Astrocyte (in vitro differentiated cells and primary cell): ENCODE measurements at regions not wholly inside any gene's neighbourhood (a gene's known extent, or its start where the extent isn't known, plus 50 kb on each side); places are given as distances from the start of the nearest gene placed in this dataset.

Experiments used
- DNase-seq: peaks from one replicate; pipeline ENCODE4 v3.0.0-alpha.2; 2010; ENCODE audit warnings: low read depth
- FAIRE-seq: peaks from 2 replicates; lab custom pipeline; 2011; peaks lifted over from hg19 to GRCh38; lab: Jason Lieb, UNC
- H2AFZ ChIP-seq: 2 replicates; pipeline ENCODE4 v1.6.0; 2012; ENCODE audit warnings: low read depth, low read length, inconsistent platforms
- H3K27ac ChIP-seq: 2 replicates; pipeline ENCODE4 v1.5.1; 2011; ENCODE audit warnings: low read depth, low read length, inconsistent platforms
- H3K27me3 ChIP-seq: 2 replicates; pipeline ENCODE4 v1.6.0; 2011; ENCODE audit warnings: low read length, inconsistent platforms; ENCODE audit not compliant: insufficient read depth
- H3K36me3 ChIP-seq: 2 replicates; pipeline ENCODE4 v1.5.1; 2011; ENCODE audit warnings: low read length, inconsistent platforms; ENCODE audit not compliant: insufficient read depth
- H3K4me1 ChIP-seq: 2 replicates; pipeline ENCODE4 v1.5.1; 2011; ENCODE audit warnings: low read length, inconsistent platforms; ENCODE audit not compliant: insufficient read depth
- H3K4me2 ChIP-seq: 2 replicates; pipeline ENCODE4 v1.6.0; 2012; ENCODE audit warnings: low read length, inconsistent platforms
- H3K4me3 ChIP-seq: 2 replicates; pipeline ENCODE4 v1.5.1; 2011; ENCODE audit warnings: low read depth, mild to moderate bottlenecking, low read length, inconsistent platforms; ENCODE audit not compliant: insufficient read depth
- H3K79me2 ChIP-seq: 2 replicates; pipeline ENCODE4 v1.6.0; 2012; ENCODE audit warnings: mild to moderate bottlenecking, low read length, inconsistent platforms; ENCODE audit not compliant: insufficient read depth
- H3K9ac ChIP-seq: 2 replicates; pipeline ENCODE4 v1.6.0; 2012; ENCODE audit warnings: mild to moderate bottlenecking, low read length, inconsistent platforms
- H3K9me3 ChIP-seq: 2 replicates; pipeline ENCODE4 v1.5.1; 2012; ENCODE audit warnings: low read depth, mild to moderate bottlenecking, low read length, inconsistent platforms; ENCODE audit not compliant: insufficient read depth
- H4K20me1 ChIP-seq: 2 replicates; pipeline ENCODE4 v1.6.0; 2012; ENCODE audit warnings: low read length, inconsistent platforms; ENCODE audit not compliant: insufficient read depth
- H3K27ac Mint-ChIP-seq: one replicate; pipeline ENCODE4 v1.8.0; 2021; ENCODE audit warnings: mild to moderate bottlenecking, mixed read lengths; ENCODE audit not compliant: unreplicated experiment
- H3K27me3 Mint-ChIP-seq: one replicate; pipeline ENCODE4 v1.8.0; 2021; ENCODE audit warnings: low read depth, mixed read lengths; ENCODE audit not compliant: unreplicated experiment
- H3K36me3 Mint-ChIP-seq: one replicate; pipeline ENCODE4 v1.8.0; 2021; ENCODE audit warnings: low read depth, mixed read lengths; ENCODE audit not compliant: unreplicated experiment
- H3K4me1 Mint-ChIP-seq: one replicate; pipeline ENCODE4 v1.8.0; 2021; ENCODE audit warnings: low read depth, mixed read lengths; ENCODE audit not compliant: unreplicated experiment
- H3K4me3 Mint-ChIP-seq: one replicate; pipeline ENCODE4 v1.8.0; 2021; ENCODE audit warnings: mild to moderate bottlenecking, moderate library complexity, mixed read lengths; ENCODE audit not compliant: unreplicated experiment
- H3K9me3 Mint-ChIP-seq: one replicate; pipeline ENCODE4 v1.8.0; 2021; ENCODE audit warnings: mild to moderate bottlenecking, mixed read lengths; ENCODE audit not compliant: unreplicated experiment
- CTCF ChIP-seq: IDR thresholded peaks from 2 replicates; pipeline ENCODE4 v1.5.1; 2011; ENCODE audit warnings: low read depth, mild to moderate bottlenecking, inconsistent platforms, low read length, moderate library complexity; ENCODE audit not compliant: insufficient read depth
- EZH2 ChIP-seq: IDR thresholded peaks from 2 replicates; pipeline ENCODE4 v1.6.1; 2012; ENCODE audit warnings: mild to moderate bottlenecking, low read length, inconsistent platforms; ENCODE audit not compliant: insufficient read depth

- H3K27ac Mint-ChIP-seq = no peak overlapping the region
- no peak overlapping the region for H3K4me3 Mint-ChIP-seq
- TF ChIP-seq EZH2 (no peak), CTCF (no peak)
- no peaks in the 10 kb centered on the region for H3K9me3 ChIP-seq
- no peak overlapping the region for H3K4me3 ChIP-seq
- no peaks in the 10 kb centered on the region for H3K27me3 ChIP-seq
- H3K9ac ChIP-seq = no peak overlapping the region
- DNase-seq (no peak), FAIRE-seq (no peak)
- H3K36me3 ChIP-seq = no peaks in the 10 kb centered on the region
- H2AFZ ChIP-seq = no peak overlapping the region
- no peaks in the 10 kb centered on the region for H3K4me1 Mint-ChIP-seq
- no peaks in the 10 kb centered on the region for H3K79me2 ChIP-seq
- H3K9me3 Mint-ChIP-seq = peaks cover 3% of the 10 kb centered on the region
- no peaks in the 10 kb centered on the region for H3K4me1 ChIP-seq
- H4K20me1 ChIP-seq = no peaks in the 10 kb centered on the region
- H3K4me2 ChIP-seq = no peak overlapping the region
- H3K27me3 Mint-ChIP-seq = peaks cover 13% of the 10 kb centered on the region
- H3K36me3 Mint-ChIP-seq = no peaks in the 10 kb centered on the region
- H3K27ac ChIP-seq = no peak overlapping the region
These were observed 421.7 kb downstream of the CDK5RAP2 start for GRCh38 chr9:120158221-120158620.

GRCh38 chr9:120156376-120156775 is 423.6 kb downstream of the CDK5RAP2 start:
- no peaks in the 10 kb centered on the region for H3K27me3 ChIP-seq
- H3K4me3 ChIP-seq = no peak overlapping the region
- H3K36me3 ChIP-seq = no peaks in the 10 kb centered on the region
- H2AFZ ChIP-seq = no peak overlapping the region
- no peaks in the 10 kb centered on the region for H3K9me3 ChIP-seq
- no peaks in the 10 kb centered on the region for H4K20me1 ChIP-seq
- H3K9ac ChIP-seq = no peak overlapping the region
- FAIRE-seq = no peak
- no peak overlapping the region for H3K4me3 Mint-ChIP-seq
- no peaks in the 10 kb centered on the region for H3K4me1 Mint-ChIP-seq
- H3K27me3 Mint-ChIP-seq = peaks cover 7% of the 10 kb centered on the region
- TF ChIP-seq CTCF = no peak
- no peak for TF ChIP-seq EZH2
- peaks cover 3% of the 10 kb centered on the region for H3K9me3 Mint-ChIP-seq
- H3K4me2 ChIP-seq = no peak overlapping the region
- H3K36me3 Mint-ChIP-seq = no peaks in the 10 kb centered on the region
- H3K4me1 ChIP-seq = no peaks in the 10 kb centered on the region
- no peak for DNase-seq
- no peak overlapping the region for H3K27ac ChIP-seq
- no peaks in the 10 kb centered on the region for H3K79me2 ChIP-seq
- no peak overlapping the region for H3K27ac Mint-ChIP-seq

GRCh38 chr9:120153258-120153657 is 426.7 kb downstream of the CDK5RAP2 start:
- H3K79me2 ChIP-seq = no peaks in the 10 kb centered on the region
- no peaks in the 10 kb centered on the region for H3K36me3 ChIP-seq
- H3K4me3 ChIP-seq = no peak overlapping the region
- Mint-ChIP-seq H3K27me3 (peaks cover 11% of the 10 kb centered on the region), H3K36me3 (no peaks in the 10 kb centered on the region), H3K27ac (no peak overlapping the region), H3K4me1 (no peaks in the 10 kb centered on the region), H3K9me3 (no peaks in the 10 kb centered on the region), H3K4me3 (no peak overlapping the region)
- H3K27ac ChIP-seq = no peak overlapping the region
- no peak overlapping the region for H2AFZ ChIP-seq
- no peaks in the 10 kb centered on the region for H3K27me3 ChIP-seq
- no peaks in the 10 kb centered on the region for H3K4me1 ChIP-seq
- TF ChIP-seq CTCF (no peak), EZH2 (no peak)
- H4K20me1 ChIP-seq = no peaks in the 10 kb centered on the region
- no peaks in the 10 kb centered on the region for H3K9me3 ChIP-seq
- no peak for FAIRE-seq
- H3K4me2 ChIP-seq = no peak overlapping the region
- DNase-seq = no peak
- H3K9ac ChIP-seq = no peak overlapping the region
